Testis (tissue), 2 donors: ENCODE measurements at regions not wholly inside any gene's neighbourhood (a gene's known extent, or its start where the extent isn't known, plus 50 kb on each side); places are given as distances from the start of the nearest gene placed in this dataset.

Source experiments
- DNase-seq: peaks from one replicate; pipeline ENCODE4 v3.0.0-alpha.2; 2019
- H3K27ac ChIP-seq, 2 donors: fragments of 200-600 bp; sonication (generic); one replicate each; pipeline ENCODE4 v1.5.1; 2019
- H3K27me3 ChIP-seq: fragments of 200-600 bp; sonication (generic); one replicate; pipeline ENCODE4 v1.5.1; 2019
- H3K36me3 ChIP-seq: fragments of 200-600 bp; sonication (generic); one replicate; pipeline ENCODE4 v1.5.1; 2017; ENCODE audit warnings: low read depth; ENCODE audit errors: missing control alignments
- H3K4me1 ChIP-seq: fragments of 200-600 bp; sonication (generic); one replicate; pipeline ENCODE4 v1.5.1; 2019
- H3K4me3 ChIP-seq, 2 donors: fragments of 200-600 bp; sonication (generic); one replicate each; pipeline ENCODE4 v1.5.1; 2017 to 2019
- H3K9me3 ChIP-seq: fragments of 200-600 bp; sonication (generic); one replicate; pipeline ENCODE4 v1.5.1; 2017
- POLR2A ChIP-seq: fragments of 450-650 bp; IDR thresholded peaks from one replicate; pipeline ENCODE4 v1.6.1; 2017; ENCODE audit warnings: antibody characterized with exemption, mild to moderate bottlenecking, moderate library complexity
- WGBS, 2 donors: methylation state at CpG; one replicate each; pipeline ENCODE4 v1.1.5; 2018; 5-methylcytosine and 5-hydroxymethylcytosine counted together
- intact Hi-C: fragments of 100-400 bp; cut with DNase I; formaldehyde crosslinking; loops from one replicate; pipeline ENCODE4 v1.15.1; 2023; ENCODE audit warnings: low total_unique reads
- TF ChIP-seq, protein P1 (sequence below), 3 experiments: fragments of 450-650 bp in 2 of 3; fragments of 200-600 bp in 1 of 3; sonication (generic) in 1 of 3; IDR thresholded peaks; one replicate each; pipeline ENCODE4 v1.5.1; 2016 to 2019; ENCODE audit warnings: antibody characterized with exemption in 3 of 3, mild to moderate bottlenecking in 2 of 3, moderate library complexity in 1 of 3

GRCh38 chr4:38316045-38316444 lies 348.0 kb upstream of the KLF3 start:
- no peaks in the 10 kb centered on the region for H3K27me3 ChIP-seq
- H3K36me3 ChIP-seq, result no peaks in the 10 kb centered on the region
- 89 to 93% methylated on average over 5 of the region's 5 CpGs for WGBS, 2 donors
- intact Hi-C loops, result loop anchor here (5.0 kb wide), 1 partner anchor 356 kb away; no protein-coding TSS in a partner anchor
- no peaks in the 10 kb centered on the region for H3K9me3 ChIP-seq
- no peak overlapping the region for H3K4me3 ChIP-seq
- no peak overlapping the region for H3K27ac ChIP-seq
- DNase-seq, result no peak
- TF ChIP-seq POLR2A, result no peak
- TF ChIP-seq, protein P1, sequence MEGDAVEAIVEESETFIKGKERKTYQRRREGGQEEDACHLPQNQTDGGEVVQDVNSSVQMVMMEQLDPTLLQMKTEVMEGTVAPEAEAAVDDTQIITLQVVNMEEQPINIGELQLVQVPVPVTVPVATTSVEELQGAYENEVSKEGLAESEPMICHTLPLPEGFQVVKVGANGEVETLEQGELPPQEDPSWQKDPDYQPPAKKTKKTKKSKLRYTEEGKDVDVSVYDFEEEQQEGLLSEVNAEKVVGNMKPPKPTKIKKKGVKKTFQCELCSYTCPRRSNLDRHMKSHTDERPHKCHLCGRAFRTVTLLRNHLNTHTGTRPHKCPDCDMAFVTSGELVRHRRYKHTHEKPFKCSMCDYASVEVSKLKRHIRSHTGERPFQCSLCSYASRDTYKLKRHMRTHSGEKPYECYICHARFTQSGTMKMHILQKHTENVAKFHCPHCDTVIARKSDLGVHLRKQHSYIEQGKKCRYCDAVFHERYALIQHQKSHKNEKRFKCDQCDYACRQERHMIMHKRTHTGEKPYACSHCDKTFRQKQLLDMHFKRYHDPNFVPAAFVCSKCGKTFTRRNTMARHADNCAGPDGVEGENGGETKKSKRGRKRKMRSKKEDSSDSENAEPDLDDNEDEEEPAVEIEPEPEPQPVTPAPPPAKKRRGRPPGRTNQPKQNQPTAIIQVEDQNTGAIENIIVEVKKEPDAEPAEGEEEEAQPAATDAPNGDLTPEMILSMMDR (IDR thresholded peaks at IDR 0.05), result no peak
- peaks cover 13% of the 10 kb centered on the region for H3K4me1 ChIP-seq

DNA sequence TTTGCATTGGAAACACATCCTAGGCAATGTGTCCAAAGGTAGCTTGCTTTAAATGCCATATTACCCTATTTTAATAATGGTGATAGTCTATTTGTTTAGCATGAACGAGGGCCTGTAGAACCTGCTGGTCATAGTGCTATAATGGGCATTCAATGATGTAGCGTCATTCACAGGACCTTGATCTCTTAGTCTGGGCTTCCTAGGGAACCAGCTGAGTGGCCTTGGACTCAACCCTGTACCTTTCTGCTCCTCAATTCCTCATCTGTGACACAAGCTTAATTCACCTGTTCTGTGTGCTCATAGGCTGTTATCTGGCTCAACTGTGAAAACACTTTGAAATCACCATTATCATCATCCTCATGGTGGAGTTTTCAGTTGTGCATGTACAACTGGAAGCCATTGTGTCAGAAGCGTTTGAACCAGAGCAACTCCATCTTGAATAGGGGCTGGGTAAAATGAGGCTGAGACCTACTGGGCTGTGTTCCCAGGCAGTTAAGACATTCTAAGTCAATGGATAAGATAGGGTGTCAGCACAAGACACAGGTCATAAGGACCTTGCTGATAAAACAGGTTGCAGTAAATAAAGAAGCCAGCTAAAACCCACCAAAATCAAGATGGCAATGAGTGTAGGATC lies 346.8 kb upstream of the KLF3 start:
- 87 to 100% methylated on average over 3 of the region's 3 CpGs for WGBS, 2 donors
- Histone ChIP-seq H3K4me3 (no peak overlapping the region), H3K4me1 (peaks cover 13% of the 10 kb centered on the region), H3K27me3 (no peaks in the 10 kb centered on the region), H3K36me3 (no peaks in the 10 kb centered on the region), H3K9me3 (no peaks in the 10 kb centered on the region), H3K27ac (no peak overlapping the region)
- DNase-seq, result no peak
- intact Hi-C loops, result loop anchor here (5.0 kb wide), 1 partner anchor 355 kb away; no protein-coding TSS in a partner anchor
- TF ChIP-seq POLR2A, result no peak
- TF ChIP-seq, protein P1 (IDR thresholded peaks at IDR 0.05), result no peak

DNA sequence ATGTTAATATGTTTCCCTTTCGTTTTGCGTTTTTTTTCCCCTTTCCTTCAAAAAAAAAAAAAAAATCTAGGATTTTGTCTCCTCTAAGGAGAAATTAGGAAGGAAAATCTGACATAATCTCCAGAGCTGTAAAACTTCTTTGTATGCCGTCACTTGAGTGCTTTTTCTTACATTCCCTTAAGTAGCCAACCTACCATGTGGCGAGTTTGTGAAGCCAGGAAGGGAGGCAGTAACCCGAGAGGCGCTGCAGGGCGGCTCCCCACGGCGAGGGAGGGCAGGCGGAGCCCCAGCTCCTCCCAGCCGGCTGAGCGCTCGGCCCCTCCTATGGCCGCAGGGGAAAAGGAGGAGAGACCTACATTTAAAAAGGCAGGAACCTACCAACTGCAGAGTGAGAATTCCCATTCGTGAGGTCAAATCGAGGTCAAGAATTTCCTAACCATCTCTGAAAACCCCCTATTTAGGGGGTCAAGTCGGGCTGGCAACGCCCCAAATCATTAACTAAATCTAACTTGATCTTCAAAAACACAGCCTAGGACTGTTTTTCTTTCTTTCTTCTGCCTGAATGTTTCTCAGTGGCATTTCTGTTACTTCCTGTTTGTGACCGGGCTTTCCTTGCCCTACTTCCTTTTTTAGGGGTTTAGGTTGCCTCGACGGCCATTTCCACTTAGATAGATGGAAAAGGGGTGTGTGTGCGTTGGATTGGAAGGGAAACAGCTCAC lies 345.1 kb upstream of the KLF3 start:
- TF ChIP-seq, protein P1 (IDR thresholded peaks at IDR 0.05), result no peak
- no peak for TF ChIP-seq POLR2A
- DNase-seq, result peak; percentile 89
- H3K4me3 ChIP-seq, result peak overlapping the region; percentile 16 to 32
- 1 to 2% methylated on average over 22 of the region's 22 CpGs for WGBS, 2 donors
- peaks cover 13% of the 10 kb centered on the region for H3K4me1 ChIP-seq
- peak overlapping the region; percentile 31 to 62 for H3K27ac ChIP-seq
- no peaks in the 10 kb centered on the region for H3K36me3 ChIP-seq
- H3K9me3 ChIP-seq, result no peaks in the 10 kb centered on the region
- intact Hi-C loops, result loop anchor here (5.0 kb wide), 1 partner anchor 353 kb away; no protein-coding TSS in a partner anchor
- no peaks in the 10 kb centered on the region for H3K27me3 ChIP-seq

DNA sequence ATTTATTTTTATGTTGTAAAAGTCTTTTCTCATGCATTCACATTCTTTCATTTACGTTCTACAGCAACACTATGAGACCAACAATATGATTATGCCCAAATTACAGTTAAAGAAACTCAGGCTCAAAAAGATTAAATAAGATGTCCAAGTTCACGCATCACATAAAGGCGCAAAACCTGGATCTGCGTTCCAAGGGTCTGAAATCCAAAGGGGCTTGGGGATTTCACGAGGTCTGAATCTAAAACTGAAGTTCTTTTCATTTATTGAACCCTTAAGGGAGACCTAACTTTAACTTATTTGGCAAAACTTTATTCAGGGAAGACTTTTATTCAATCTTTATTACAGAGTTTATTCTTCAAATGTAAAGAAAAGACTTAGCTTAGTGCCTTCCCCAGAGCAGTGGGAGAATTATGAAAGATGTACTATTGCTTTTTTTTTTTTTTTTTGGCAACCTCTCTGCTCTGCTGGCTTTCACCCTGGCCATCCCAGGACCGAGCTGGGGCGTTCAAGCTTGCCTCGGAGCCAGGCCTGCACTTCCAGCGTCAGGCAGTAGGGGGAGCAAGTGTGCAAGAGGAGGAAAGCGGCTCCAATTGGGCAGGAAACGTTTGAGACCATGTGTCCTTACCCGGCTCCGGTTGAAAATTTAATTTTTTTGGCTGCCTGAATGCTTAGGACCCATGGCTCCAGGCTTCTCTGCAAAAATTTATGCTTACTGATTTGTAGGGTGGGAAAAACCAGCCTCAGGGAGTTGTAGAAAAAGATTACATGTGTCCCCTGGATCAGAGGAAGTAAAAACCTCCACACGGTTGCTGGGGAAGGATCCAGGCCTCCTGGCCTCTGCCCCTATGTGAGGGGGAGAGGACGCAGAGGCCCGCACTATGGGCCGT lies 344.3 kb upstream of the KLF3 start:
- H3K36me3 ChIP-seq, result no peaks in the 10 kb centered on the region
- 6 to 13% methylated on average over 17 of the region's 17 CpGs for WGBS, 2 donors
- peak overlapping the region; percentile 16 to 32 for H3K4me3 ChIP-seq
- peak overlapping the region; percentile 31 to 62 for H3K27ac ChIP-seq
- H3K9me3 ChIP-seq, result no peaks in the 10 kb centered on the region
- no peaks in the 10 kb centered on the region for H3K27me3 ChIP-seq
- no peak for TF ChIP-seq POLR2A
- TF ChIP-seq, protein P1 (IDR thresholded peaks at IDR 0.05), result peak; percentile 83 to 98 (median 96)
- peaks cover 13% of the 10 kb centered on the region for H3K4me1 ChIP-seq
- peak; percentile 95 for DNase-seq
- intact Hi-C loops, result loop anchor here (5.0 kb wide), 1 partner anchor 353 kb away; no protein-coding TSS in a partner anchor
